NB4 (cell line): ENCODE measurements at regions not wholly inside any gene's neighbourhood (a gene's known extent, or its start where the extent isn't known, plus 50 kb on each side); places are given as distances from the start of the nearest gene placed in this dataset.

Experiments
- CTCF ChIP-seq: IDR thresholded peaks from one replicate; pipeline ENCODE4 v1.5.1; 2012; ENCODE audit warnings: low read depth, low read length
- MYC ChIP-seq: IDR thresholded peaks from 2 replicates; pipeline ENCODE4 v1.6.1; 2011; ENCODE audit warnings: low read depth, low read length

GRCh38 chr11:92432515-92432914 lies 207.9 kb downstream of the FAT3 start:
- TF ChIP-seq MYC = no peak
- no peak for TF ChIP-seq CTCF
